ENCODE measurements at regions not wholly inside any gene's neighbourhood (a gene's known extent, or its start where the extent isn't known, plus 50 kb on each side); places are given as distances from the start of the nearest gene placed in this dataset.

- Histone ChIP-seq H3K27me3 (ENCODE audit: low read length) (no peaks in the 10 kb centered on the region), H3K9ac (ENCODE audit: low read length) (no peak overlapping the region), H3K9me2 (replicated peaks; ENCODE audit: insufficient read depth, low read length) (no peaks in the 10 kb centered on the region), H3K4me2 (ENCODE audit: low read depth, low read length, poor library complexity, severe bottlenecking) (no peak overlapping the region), H3K27ac (ENCODE audit: low read depth, low read length) (no peak overlapping the region), H3F3A (ENCODE audit: insufficient read depth) (no peaks in the 10 kb centered on the region), H4K20me1 (ENCODE audit: low read depth, low read length) (no peaks in the 10 kb centered on the region), H3K9me3 (ENCODE audit: insufficient read depth, low read length) (no peaks in the 10 kb centered on the region), H3K79me2 (ENCODE audit: insufficient read depth, low read length) (no peaks in the 10 kb centered on the region), H3K36me3 (ENCODE audit: low read length) (no peaks in the 10 kb centered on the region), H2AFZ (ENCODE audit: low read depth, low read length, severe bottlenecking) (no peak overlapping the region), H3K4me3 (ENCODE audit: insufficient read depth, low read length, poor library complexity, severe bottlenecking) (no peak overlapping the region)
- TF ChIP-seq EZH2phosphoT487 (conservative IDR thresholded peaks at IDR 0.05; ENCODE audit: low read length) (no peak), CTCF (IDR thresholded peaks at IDR 0.05; ENCODE audit: insufficient read depth, low read length, poor library complexity, severe bottlenecking) (no peak)
Observed at GRCh38 chr5:8907168-8907868, 638.6 kb downstream of the SEMA5A start.

- no peaks in the 10 kb centered on the region for H3K27me3 ChIP-seq (ENCODE audit: low read length)
- H3K27ac ChIP-seq (ENCODE audit: low read depth, low read length) = no peak overlapping the region
- TF ChIP-seq CTCF (IDR thresholded peaks at IDR 0.05; ENCODE audit: insufficient read depth, low read length, poor library complexity, severe bottlenecking) (peak; percentile 62), EZH2phosphoT487 (conservative IDR thresholded peaks at IDR 0.05; ENCODE audit: low read length) (no peak)
- H3K9me3 ChIP-seq (ENCODE audit: insufficient read depth, low read length) = no peaks in the 10 kb centered on the region
- H3K36me3 ChIP-seq (ENCODE audit: low read length) = no peaks in the 10 kb centered on the region
- H2AFZ ChIP-seq (ENCODE audit: low read depth, low read length, severe bottlenecking) = no peak overlapping the region
- H3K4me2 ChIP-seq (ENCODE audit: low read depth, low read length, poor library complexity, severe bottlenecking) = no peak overlapping the region
- H4K20me1 ChIP-seq (ENCODE audit: low read depth, low read length) = no peaks in the 10 kb centered on the region
- no peaks in the 10 kb centered on the region for H3K79me2 ChIP-seq (ENCODE audit: insufficient read depth, low read length)
- H3K4me3 ChIP-seq (ENCODE audit: insufficient read depth, low read length, poor library complexity, severe bottlenecking) = no peak overlapping the region
- H3K9me2 ChIP-seq (replicated peaks; ENCODE audit: insufficient read depth, low read length) = no peaks in the 10 kb centered on the region
- no peaks in the 10 kb centered on the region for H3F3A ChIP-seq (ENCODE audit: insufficient read depth)
- H3K9ac ChIP-seq (ENCODE audit: low read length) = no peak overlapping the region
Observed at GRCh38 chr5:8908055-8908683, 637.7 kb downstream of the SEMA5A start.

- Histone ChIP-seq H3F3A (ENCODE audit: insufficient read depth) (no peaks in the 10 kb centered on the region), H3K4me3 (ENCODE audit: insufficient read depth, low read length, poor library complexity, severe bottlenecking) (no peak overlapping the region), H3K27me3 (ENCODE audit: low read length) (no peaks in the 10 kb centered on the region), H3K36me3 (ENCODE audit: low read length) (no peaks in the 10 kb centered on the region), H3K9me2 (replicated peaks; ENCODE audit: insufficient read depth, low read length) (no peaks in the 10 kb centered on the region), H3K9ac (ENCODE audit: low read length) (no peak overlapping the region), H3K27ac (ENCODE audit: low read depth, low read length) (no peak overlapping the region), H2AFZ (ENCODE audit: low read depth, low read length, severe bottlenecking) (no peak overlapping the region), H3K4me2 (ENCODE audit: low read depth, low read length, poor library complexity, severe bottlenecking) (no peak overlapping the region), H3K9me3 (ENCODE audit: insufficient read depth, low read length) (no peaks in the 10 kb centered on the region), H3K79me2 (ENCODE audit: insufficient read depth, low read length) (no peaks in the 10 kb centered on the region), H4K20me1 (ENCODE audit: low read depth, low read length) (no peaks in the 10 kb centered on the region)
- TF ChIP-seq CTCF (IDR thresholded peaks at IDR 0.05; ENCODE audit: insufficient read depth, low read length, poor library complexity, severe bottlenecking) (no peak), EZH2phosphoT487 (conservative IDR thresholded peaks at IDR 0.05; ENCODE audit: low read length) (no peak)
Observed at GRCh38 chr5:8912106-8912505, 633.8 kb downstream of the SEMA5A start.
